ENCODE measurements at regions not wholly inside any gene's neighbourhood (a gene's known extent, or its start where the extent isn't known, plus 50 kb on each side); places are given as distances from the start of the nearest gene placed in this dataset.

DNA sequence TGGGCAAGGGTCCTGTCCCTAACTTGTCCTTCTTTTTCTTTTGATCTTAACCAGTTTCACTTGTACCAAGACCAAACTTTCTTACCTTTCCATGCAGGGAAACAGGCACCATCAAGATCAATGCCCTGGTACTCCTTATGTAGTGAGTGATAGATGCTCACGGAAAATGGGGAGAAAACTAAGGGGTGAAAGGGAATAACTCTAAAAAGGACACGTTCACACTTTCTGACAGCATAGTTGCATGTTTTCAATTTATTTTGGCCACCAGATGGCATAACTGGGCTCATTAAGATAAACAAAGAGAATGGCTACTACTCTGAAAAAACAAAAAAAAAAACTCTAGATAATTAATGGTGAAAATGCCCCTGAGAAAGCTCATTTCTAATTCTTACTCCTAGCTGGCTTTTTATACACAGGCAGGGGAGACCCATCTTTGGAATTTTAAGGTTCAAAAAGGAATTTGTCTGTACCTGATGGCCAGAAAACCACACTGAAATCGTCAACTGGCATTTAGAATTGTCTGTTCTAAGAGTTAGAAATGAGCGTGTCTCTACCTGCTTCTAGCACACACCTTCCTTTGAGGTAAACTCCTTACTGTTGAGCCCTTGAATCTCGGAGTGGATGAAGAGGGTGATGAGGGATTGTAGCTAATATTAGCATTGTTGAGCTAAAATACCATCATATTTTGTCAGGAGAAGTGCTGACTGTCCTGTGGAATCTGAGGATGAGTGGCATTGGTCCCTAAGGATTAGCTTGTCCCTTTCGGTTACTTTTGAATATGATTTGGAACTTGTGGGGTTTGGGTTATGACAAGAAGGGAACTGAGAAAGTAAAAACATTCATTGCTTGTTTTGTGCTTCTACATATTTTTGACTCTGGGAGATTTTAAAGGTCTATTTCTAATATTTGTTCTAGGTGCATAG lies 62.2 kb upstream of the DDR1 start:
- TF ChIP-seq, protein P1, sequence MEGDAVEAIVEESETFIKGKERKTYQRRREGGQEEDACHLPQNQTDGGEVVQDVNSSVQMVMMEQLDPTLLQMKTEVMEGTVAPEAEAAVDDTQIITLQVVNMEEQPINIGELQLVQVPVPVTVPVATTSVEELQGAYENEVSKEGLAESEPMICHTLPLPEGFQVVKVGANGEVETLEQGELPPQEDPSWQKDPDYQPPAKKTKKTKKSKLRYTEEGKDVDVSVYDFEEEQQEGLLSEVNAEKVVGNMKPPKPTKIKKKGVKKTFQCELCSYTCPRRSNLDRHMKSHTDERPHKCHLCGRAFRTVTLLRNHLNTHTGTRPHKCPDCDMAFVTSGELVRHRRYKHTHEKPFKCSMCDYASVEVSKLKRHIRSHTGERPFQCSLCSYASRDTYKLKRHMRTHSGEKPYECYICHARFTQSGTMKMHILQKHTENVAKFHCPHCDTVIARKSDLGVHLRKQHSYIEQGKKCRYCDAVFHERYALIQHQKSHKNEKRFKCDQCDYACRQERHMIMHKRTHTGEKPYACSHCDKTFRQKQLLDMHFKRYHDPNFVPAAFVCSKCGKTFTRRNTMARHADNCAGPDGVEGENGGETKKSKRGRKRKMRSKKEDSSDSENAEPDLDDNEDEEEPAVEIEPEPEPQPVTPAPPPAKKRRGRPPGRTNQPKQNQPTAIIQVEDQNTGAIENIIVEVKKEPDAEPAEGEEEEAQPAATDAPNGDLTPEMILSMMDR (IDR thresholded peaks at IDR 0.05), result peak; percentile 44
- no peak overlapping the region for H3K4me3 ChIP-seq
- ATAC-seq, result peak in 1 of 4 donors; percentile 44
- WGBS, 3 donors, result 42 to 64% (median 42%) methylated on average over 6 of the region's 6 CpGs
- no peak for DNase-seq
- H3K4me1 ChIP-seq, result peaks cover 20% of the 10 kb centered on the region
- H3K9me3 ChIP-seq, result no peaks in the 10 kb centered on the region
- H3K27me3 ChIP-seq (ENCODE audit: insufficient read depth in 3 of 3, low read length in 2 of 3), result no peaks in the 10 kb centered on the region
- H3K27ac ChIP-seq, result peak overlapping the region; percentile 16
- H3K36me3 ChIP-seq (ENCODE audit: insufficient read depth in 1 of 2, low read depth in 1 of 2), result no peaks in the 10 kb centered on the region
- intact Hi-C loops (cut with DNase I), result loop anchor here (5.0 kb wide), 3 partner anchors 40 to 265 kb away; no protein-coding TSS in a partner anchor

DNA sequence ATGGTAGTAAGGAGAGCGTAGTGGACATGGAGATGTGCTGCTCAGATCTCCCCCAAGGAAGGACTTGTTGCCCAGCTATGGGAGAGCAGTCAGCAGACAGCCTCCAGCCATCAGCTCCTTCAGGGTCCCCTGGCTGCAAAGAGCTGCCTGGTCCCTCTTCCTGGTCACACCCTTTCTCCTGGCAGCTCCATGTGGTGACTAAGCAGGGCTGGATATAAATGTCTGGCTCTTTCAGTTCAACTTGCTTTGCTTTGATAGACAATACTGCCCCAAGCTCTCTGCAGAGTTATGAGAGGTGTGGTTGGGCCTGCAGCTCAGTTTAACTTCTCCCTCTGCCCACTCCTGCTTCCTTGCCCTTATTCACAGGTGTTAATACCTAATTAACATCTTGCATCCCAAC lies 64.1 kb upstream of the DDR1 start:
- peaks cover 13% of the 10 kb centered on the region for H3K4me1 ChIP-seq
- TF ChIP-seq, protein P1 (IDR thresholded peaks at IDR 0.05), result no peak
- WGBS, 3 donors, result 90 to 100% (median 92%) methylated on average over 1 of the region's 1 CpG
- H3K27ac ChIP-seq, result peak overlapping the region; percentile 50
- intact Hi-C loops (cut with DNase I), result loop anchor here (5.0 kb wide), 3 partner anchors 38 to 267 kb away; no protein-coding TSS in a partner anchor
- no peaks in the 10 kb centered on the region for H3K27me3 ChIP-seq (ENCODE audit: insufficient read depth in 3 of 3, low read length in 2 of 3)
- ATAC-seq (peak; percentile 77 to 95 (median 91)), DNase-seq (peak; percentile 32 to 72)
- H3K9me3 ChIP-seq, result no peaks in the 10 kb centered on the region
- no peak overlapping the region for H3K4me3 ChIP-seq
- no peaks in the 10 kb centered on the region for H3K36me3 ChIP-seq (ENCODE audit: insufficient read depth in 1 of 2, low read depth in 1 of 2)

DNA sequence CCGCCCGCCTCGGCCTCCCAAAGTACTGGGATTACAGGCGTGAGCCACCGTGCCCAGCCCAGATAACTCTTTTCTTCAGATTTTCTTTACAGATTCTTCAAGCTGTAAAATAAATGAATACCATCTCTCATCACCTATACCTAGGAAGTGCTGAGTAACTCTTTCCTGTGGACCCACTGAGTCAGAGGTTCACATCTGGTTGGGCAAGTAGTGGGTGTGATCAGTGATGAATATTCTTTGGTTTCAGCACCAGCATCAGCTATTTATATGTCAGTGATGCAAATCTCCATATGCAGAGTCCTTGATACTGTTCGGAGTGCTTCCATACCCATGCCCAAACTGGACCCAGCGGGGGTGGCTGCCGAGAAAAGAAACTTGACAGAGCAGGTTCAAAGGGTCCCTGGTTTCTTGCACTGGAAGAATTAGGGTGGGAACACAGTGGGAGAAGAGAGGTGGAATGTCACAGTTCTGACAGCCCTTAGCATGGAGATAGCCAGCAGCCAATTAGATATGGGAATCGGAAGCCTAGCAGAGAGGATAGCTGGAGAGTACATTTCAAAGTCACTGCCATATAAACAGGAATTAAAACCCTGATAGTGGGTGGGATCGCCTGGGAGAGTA lies 64.9 kb upstream of the DDR1 start:
- Histone ChIP-seq H3K4me3 (no peak overlapping the region), H3K27me3 (ENCODE audit: insufficient read depth in 3 of 3, low read length in 2 of 3) (no peaks in the 10 kb centered on the region), H3K27ac (peak overlapping the region; percentile 50), H3K4me1 (peaks cover 13% of the 10 kb centered on the region), H3K9me3 (no peaks in the 10 kb centered on the region), H3K36me3 (ENCODE audit: insufficient read depth in 1 of 2, low read depth in 1 of 2) (no peaks in the 10 kb centered on the region)
- no peak for DNase-seq
- 89 to 95% (median 93%) methylated on average over 10 of the region's 10 CpGs for WGBS, 3 donors
- intact Hi-C loops (cut with DNase I), result no loop called here
- peak in 3 of 4 donors; percentile 29 to 64 (median 33) for ATAC-seq
- TF ChIP-seq, protein P1 (IDR thresholded peaks at IDR 0.05), result no peak

DNA sequence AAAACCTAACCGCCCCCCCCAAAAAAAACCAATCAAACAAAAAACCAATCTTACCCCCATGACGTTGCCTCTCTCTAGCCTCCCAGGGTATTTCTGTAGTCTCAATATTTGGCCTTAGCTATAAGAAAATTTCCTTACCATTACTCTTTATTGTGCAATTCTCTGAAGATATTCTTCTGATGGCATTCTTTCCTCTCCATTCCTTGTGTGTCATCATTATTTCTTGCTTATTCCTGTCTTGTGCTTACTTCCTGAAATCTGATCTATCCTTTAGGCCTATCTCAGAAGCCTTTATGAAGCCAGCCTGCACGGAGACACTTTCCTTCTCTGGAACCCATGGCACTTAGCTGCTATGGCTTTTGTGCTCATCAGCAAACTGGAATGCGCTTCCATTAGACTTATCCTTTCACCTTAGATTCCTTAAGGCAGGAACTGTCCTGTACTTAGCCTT lies 65.9 kb upstream of the DDR1 start:
- Histone ChIP-seq H3K27me3 (ENCODE audit: insufficient read depth in 3 of 3, low read length in 2 of 3) (no peaks in the 10 kb centered on the region), H3K9me3 (no peaks in the 10 kb centered on the region), H3K36me3 (ENCODE audit: insufficient read depth in 1 of 2, low read depth in 1 of 2) (no peaks in the 10 kb centered on the region), H3K4me1 (peaks cover 13% of the 10 kb centered on the region), H3K4me3 (no peak overlapping the region), H3K27ac (no peak overlapping the region)
- intact Hi-C loops (cut with DNase I), result no loop called here
- WGBS, 3 donors, result 75 to 82% (median 78%) methylated on average over 4 of the region's 4 CpGs
- TF ChIP-seq, protein P1 (IDR thresholded peaks at IDR 0.05), result no peak
- ATAC-seq (no peak), DNase-seq (no peak)
